Heart left ventricle (tissue), 16 donors: ENCODE measurements at regions not wholly inside any gene's neighbourhood (a gene's known extent, or its start where the extent isn't known, plus 50 kb on each side); places are given as distances from the start of the nearest gene placed in this dataset.

Experiments used
- ATAC-seq, 4 donors: fragments of 200-7000 bp; cut with Tn5 transposase; one replicate each; pipeline ENCODE4 v1.9.1; 2020 to 2022; ENCODE audit warnings: moderate library complexity in 4 of 4, mild to moderate bottlenecking in 3 of 4, moderate number of reproducible peaks in 1 of 4
- DNase-seq, 5 donors: peaks; one replicate each; pipeline ENCODE4 v3.0.0-alpha.2; 2020
- H3K27ac ChIP-seq, 12 donors: fragments of 200-600 bp; sonication (generic) in 4 of 12; one replicate each; pipeline versions ENCODE4 v1.5.0 to v1.8.0; 2016 to 2022; ENCODE audit warnings: mild to moderate bottlenecking in 2 of 12
- H3K27me3 ChIP-seq, 9 donors: fragments of 200-600 bp; sonication (generic) in 2 of 9; one replicate each; pipeline versions ENCODE4 v1.5.1 to v1.8.0; 2016 to 2022; ENCODE audit warnings: mild to moderate bottlenecking in 3 of 9
- H3K36me3 ChIP-seq, 9 donors: fragments of 200-600 bp; sonication (generic) in 2 of 9; one replicate each; pipeline versions ENCODE4 v1.5.0 to v1.8.0; 2018 to 2022; ENCODE audit warnings: mild to moderate bottlenecking in 2 of 9
- H3K4me1 ChIP-seq, 12 donors: fragments of 200-600 bp; sonication (generic) in 4 of 12; one replicate each; pipeline versions ENCODE4 v1.5.0 to v1.8.0; 2016 to 2022; ENCODE audit warnings: mild to moderate bottlenecking in 3 of 12
- H3K4me3 ChIP-seq, 12 donors: fragments of 200-600 bp; sonication (generic) in 4 of 12; one replicate each; pipeline versions ENCODE4 v1.5.0 to v1.8.0; 2017 to 2022; ENCODE audit warnings: mild to moderate bottlenecking in 9 of 12, moderate library complexity in 4 of 12
- H3K9me3 ChIP-seq, 12 donors: fragments of 200-600 bp; sonication (generic) in 4 of 12; one replicate each; pipeline versions ENCODE4 v1.5.0 to v1.8.0; 2016 to 2022; ENCODE audit warnings: mild to moderate bottlenecking in 1 of 12
- CTCF ChIP-seq, 12 donors: fragments of 200-600 bp; sonication (generic) in 4 of 12; IDR thresholded peaks; one replicate each; pipeline versions ENCODE4 v1.5.0 to v1.8.0; 2018 to 2022; ENCODE audit warnings: antibody characterized with exemption in 12 of 12, mild to moderate bottlenecking in 5 of 12
- POLR2A ChIP-seq, 2 donors: fragments of 450-650 bp; IDR thresholded peaks; one replicate each; pipeline ENCODE4 v1.6.1; 2017; ENCODE audit warnings: antibody characterized with exemption in 2 of 2, mild to moderate bottlenecking in 2 of 2, moderate library complexity in 2 of 2
- WGBS, 4 donors: extraction: QIAGEN DNeasy Blood & Tissue Kit in 2 of 4; methylation state at CpG; one replicate each; pipeline versions ENCODE4 v1.1.5 to v1.1.7; 2013 to 2018; 5-methylcytosine and 5-hydroxymethylcytosine counted together
- intact Hi-C, 10 donors: fragments of 100-400 bp; cut with DNase I; formaldehyde crosslinking; loops; one replicate each; pipeline versions ENCODE4 v1.11.1 to v1.14.2; 2022
- donor health status: ischemic (EF 13 %, LVEDD 7.1; RV severe dilation, severe dysfunction).
- donor health status: healthy with polysubstance abuse.
- donor health status: DM: no; HTN: yes; CAD: no.
- donor health status: DM: no; HTN: no; CAD: no.
- donor health status: ischemic (EF 25% LVEDD 6.9; RV normal size, moderate dysfunction).
- donor health status: ischemic (EF 25% LVEDD 5.7; RV mildly dilated, moderate dysfunction).
- donor health status: healthy.
- donor health status: DM: yes; HTN: yes; CAD: no.
- donor health status: ischemic (EF 35%, LVEDD 5.7; RV mildly dilated, moderate dysfunction).
- donor health status: nonischemic (EF 11% LVEDD 7.7; RV severe dilation, severe dysfunction).
- donor health status: DM: yes; HTN: yes; CAD: no.
- donor health status: PGD.
- donor health status: ischemic (EF 29% LVEDD 5.4; RV normal size, mild dysfunction).
- donor health status: nonischemic (EF 23%, LVEDD 6.1; RV moderate dilation, normal function).

- WGBS, 4 donors: 82 to 86% (median 84%) methylated on average over 5 of the region's 5 CpGs
- Histone ChIP-seq H3K4me1 (no peaks in the 10 kb centered on the region), H3K27me3 (no peaks in the 10 kb centered on the region), H3K9me3 (peaks cover 0 to 22% (median 3%) of the 10 kb centered on the region in 12 donors), H3K36me3 (no peaks in the 10 kb centered on the region), H3K27ac (no peak overlapping the region), H3K4me3 (no peak overlapping the region)
- ATAC-seq: no peak
- TF ChIP-seq CTCF (IDR thresholded peaks at IDR 0.05) (no peak), POLR2A (IDR thresholded peaks at IDR 0.05) (no peak)
- DNase-seq: no peak
- intact Hi-C loops: no loop called here
Observed at GRCh38 chr6:104162036-104162669, 697.6 kb downstream of the HACE1 start.

- Histone ChIP-seq H3K4me3 (no peak overlapping the region), H3K9me3 (peaks cover 0 to 3% (median 0%) of the 10 kb centered on the region in 12 donors), H3K27ac (no peak overlapping the region), H3K27me3 (no peaks in the 10 kb centered on the region), H3K4me1 (no peaks in the 10 kb centered on the region), H3K36me3 (no peaks in the 10 kb centered on the region)
- DNase-seq (no peak), ATAC-seq (no peak)
- intact Hi-C loops: no loop called here
- TF ChIP-seq CTCF (IDR thresholded peaks at IDR 0.05) (no peak), POLR2A (IDR thresholded peaks at IDR 0.05) (no peak)
- 75 to 85% (median 76%) methylated on average over 2 of the region's 2 CpGs for WGBS, 4 donors
Observed at GRCh38 chr6:104159045-104159618, 700.6 kb downstream of the HACE1 start.

GRCh38 chr6:104143757-104144156 lies 716.0 kb downstream of the HACE1 start:
- Histone ChIP-seq H3K4me3 (no peak overlapping the region), H3K4me1 (no peaks in the 10 kb centered on the region), H3K27me3 (no peaks in the 10 kb centered on the region), H3K36me3 (no peaks in the 10 kb centered on the region), H3K27ac (no peak overlapping the region), H3K9me3 (no peaks in the 10 kb centered on the region)
- intact Hi-C loops: no loop called here
- TF ChIP-seq CTCF (IDR thresholded peaks at IDR 0.05) (no peak), POLR2A (IDR thresholded peaks at IDR 0.05) (no peak)
- ATAC-seq: no peak
- 75 to 89% (median 78%) methylated on average over 3 of the region's 3 CpGs for WGBS, 4 donors
- DNase-seq: no peak

- ATAC-seq (no peak), DNase-seq (no peak)
- Histone ChIP-seq H3K27me3 (no peaks in the 10 kb centered on the region), H3K36me3 (no peaks in the 10 kb centered on the region), H3K4me3 (no peak overlapping the region), H3K27ac (no peak overlapping the region), H3K4me1 (no peaks in the 10 kb centered on the region), H3K9me3 (peaks cover 0 to 6% (median 0%) of the 10 kb centered on the region in 12 donors)
- TF ChIP-seq CTCF (IDR thresholded peaks at IDR 0.05) (no peak), POLR2A (IDR thresholded peaks at IDR 0.05) (no peak)
- 19 to 49% (median 44%) methylated on average over 1 of the region's 1 CpG for WGBS, 4 donors
- intact Hi-C loops: no loop called here
Observed at GRCh38 chr6:104134876-104135275, 724.8 kb downstream of the HACE1 start.
